ENCODE measurements at regions not wholly inside any gene's neighbourhood (a gene's known extent, or its start where the extent isn't known, plus 50 kb on each side); places are given as distances from the start of the nearest gene placed in this dataset.
"Not testable (repeated sequence)": the region's sequence is repeated elsewhere in the genome, so short reads cannot be mapped to it uniquely, and the experiment has no call there.

DNA sequence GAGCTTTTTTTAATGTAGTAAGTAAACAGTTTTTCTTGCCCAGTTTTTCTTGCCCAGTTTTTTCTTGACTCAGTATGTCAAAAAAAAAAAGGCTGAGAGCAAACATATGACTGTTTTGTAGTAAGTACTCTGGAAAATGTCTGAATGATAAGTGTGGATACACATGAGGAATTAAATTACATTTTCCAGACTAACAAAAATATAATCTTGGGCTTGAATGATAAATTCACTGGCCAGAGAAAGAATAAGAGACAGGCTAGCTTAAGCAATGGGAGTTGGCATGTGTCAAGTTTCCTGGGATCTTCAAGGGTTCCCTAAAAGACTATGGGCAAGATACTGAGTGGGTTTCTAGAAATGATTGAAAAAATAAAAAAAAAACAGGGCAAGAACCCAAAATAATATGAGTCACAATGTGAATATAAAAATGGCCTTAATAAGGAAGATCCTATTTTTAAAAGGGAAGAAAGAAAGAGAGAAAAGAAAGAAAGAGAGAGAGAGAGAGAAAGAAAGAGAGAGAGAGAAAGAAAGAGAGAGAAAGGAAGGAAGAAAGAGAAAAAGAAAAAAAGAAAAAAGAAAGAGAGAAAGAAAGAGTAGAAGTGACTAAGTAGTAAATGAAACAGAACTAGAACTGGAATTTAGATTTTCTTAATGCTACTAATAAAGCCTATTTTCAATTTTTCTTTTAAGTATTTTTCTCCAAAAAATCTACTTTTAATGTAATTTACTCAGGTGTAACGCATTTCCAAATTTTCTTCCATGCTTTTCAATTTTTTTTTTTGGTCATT lies 60.2 kb downstream of the TFPI2 start:
- ATAC-seq = no peak
- intact Hi-C loops (cut with DNase I) = no loop called here
- no peak for DNase-seq (ENCODE audit: low spot score)

DNA sequence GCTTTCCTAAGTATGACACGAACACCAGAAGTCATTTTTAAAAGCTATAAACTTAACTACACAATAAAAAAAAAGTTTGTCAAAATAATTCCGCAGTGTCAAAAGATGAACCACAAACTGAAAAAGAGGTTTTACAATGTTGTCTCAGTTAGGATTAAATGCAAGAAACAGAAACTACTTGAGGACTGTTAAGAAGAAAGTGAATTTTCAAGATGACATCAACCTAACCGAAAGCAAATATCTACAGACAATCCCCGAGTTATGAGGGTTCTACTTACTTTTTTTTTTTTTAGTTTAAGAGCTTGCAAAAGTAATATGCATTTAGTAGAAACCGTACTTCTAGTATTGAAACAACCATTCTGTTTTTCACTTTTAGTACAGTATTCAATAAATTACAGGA lies 62.3 kb downstream of the TFPI2 start:
- DNase-seq (ENCODE audit: low spot score) (no peak), ATAC-seq (no peak)
- intact Hi-C loops (cut with DNase I) = no loop called here

DNA sequence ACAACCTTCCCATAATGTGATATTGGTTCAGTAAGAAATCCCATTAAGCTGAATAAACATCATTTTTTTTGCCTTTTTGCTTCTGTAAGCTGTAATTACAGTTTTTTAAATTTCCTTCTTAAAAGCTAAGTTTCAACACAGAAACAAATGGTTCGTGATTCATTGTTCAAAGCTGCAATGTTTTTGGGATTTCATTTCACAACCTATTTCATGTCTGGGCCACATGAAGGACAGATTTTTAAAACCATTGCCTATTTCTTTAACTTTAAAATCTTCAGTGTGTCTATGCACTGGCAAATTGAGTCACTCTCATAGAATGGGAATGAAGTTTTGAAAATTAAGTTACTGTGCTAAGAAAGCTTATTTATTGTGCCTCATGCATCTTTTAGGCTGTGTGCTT lies 66.9 kb downstream of the TFPI2 start:
- no peak for DNase-seq (ENCODE audit: low spot score)
- no peak for ATAC-seq
- intact Hi-C loops (cut with DNase I) = no loop called here

- intact Hi-C loops (cut with DNase I) = no loop called here
- DNase-seq (ENCODE audit: low spot score) (no peak), ATAC-seq (no peak)
These were observed 69.1 kb downstream of the TFPI2 start for GRCh38 chr7:93821463-93821862.

DNA sequence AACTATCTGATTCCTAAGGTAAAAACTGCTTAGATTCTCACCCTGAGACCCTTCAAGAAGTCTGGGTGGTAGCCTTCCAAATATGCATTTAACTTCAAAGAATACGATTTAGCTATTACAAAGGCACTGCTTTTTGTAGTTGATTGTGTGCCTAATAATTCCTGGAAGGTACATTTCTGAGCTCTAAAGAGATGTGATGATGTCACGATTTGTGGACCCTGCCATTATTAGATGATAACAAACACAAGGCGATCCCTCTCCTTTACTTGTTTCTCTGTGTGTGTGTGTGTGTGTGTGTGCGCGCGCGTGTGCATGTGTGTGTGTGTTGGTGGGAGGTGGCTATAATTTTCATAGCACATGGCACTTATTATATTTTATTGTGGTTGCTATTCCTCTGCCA lies 70.9 kb downstream of the TFPI2 start:
- DNase-seq (ENCODE audit: low spot score) (no peak), ATAC-seq (no peak)
- intact Hi-C loops (cut with DNase I) = no loop called here

GRCh38 chr7:93817526-93817925 lies 73.0 kb downstream of the TFPI2 start:
- ATAC-seq (no peak), DNase-seq (ENCODE audit: low spot score) (no peak)
- intact Hi-C loops (cut with DNase I) = no loop called here

GRCh38 chr7:93817004-93817403 lies 73.5 kb downstream of the TFPI2 start:
- no peak for ATAC-seq
- intact Hi-C loops (cut with DNase I) = no loop called here
- DNase-seq (ENCODE audit: low spot score) = no peak

GRCh38 chr7:93813514-93813913 lies 77.0 kb downstream of the TFPI2 start:
- ATAC-seq (no peak), DNase-seq (ENCODE audit: low spot score) (no peak)
- intact Hi-C loops (cut with DNase I) = no loop called here

- intact Hi-C loops (cut with DNase I) = no loop called here
- no peak for ATAC-seq
- no peak for DNase-seq (ENCODE audit: low spot score)
These were observed 78.5 kb downstream of the TFPI2 start for GRCh38 chr7:93812061-93812460.

GRCh38 chr7:93811198-93811597 lies 79.4 kb downstream of the TFPI2 start:
- no peak for ATAC-seq
- no peak for DNase-seq (ENCODE audit: low spot score)
- intact Hi-C loops (cut with DNase I) = no loop called here

GRCh38 chr7:93810561-93810960 lies 80.0 kb downstream of the TFPI2 start:
- DNase-seq (ENCODE audit: low spot score) = no peak
- intact Hi-C loops (cut with DNase I) = no loop called here
- ATAC-seq = no peak

- ATAC-seq = no peak
- intact Hi-C loops (cut with DNase I) = no loop called here
- no peak for DNase-seq (ENCODE audit: low spot score)
These were observed 85.8 kb downstream of the TFPI2 start for GRCh38 chr7:93804726-93805125.

DNA sequence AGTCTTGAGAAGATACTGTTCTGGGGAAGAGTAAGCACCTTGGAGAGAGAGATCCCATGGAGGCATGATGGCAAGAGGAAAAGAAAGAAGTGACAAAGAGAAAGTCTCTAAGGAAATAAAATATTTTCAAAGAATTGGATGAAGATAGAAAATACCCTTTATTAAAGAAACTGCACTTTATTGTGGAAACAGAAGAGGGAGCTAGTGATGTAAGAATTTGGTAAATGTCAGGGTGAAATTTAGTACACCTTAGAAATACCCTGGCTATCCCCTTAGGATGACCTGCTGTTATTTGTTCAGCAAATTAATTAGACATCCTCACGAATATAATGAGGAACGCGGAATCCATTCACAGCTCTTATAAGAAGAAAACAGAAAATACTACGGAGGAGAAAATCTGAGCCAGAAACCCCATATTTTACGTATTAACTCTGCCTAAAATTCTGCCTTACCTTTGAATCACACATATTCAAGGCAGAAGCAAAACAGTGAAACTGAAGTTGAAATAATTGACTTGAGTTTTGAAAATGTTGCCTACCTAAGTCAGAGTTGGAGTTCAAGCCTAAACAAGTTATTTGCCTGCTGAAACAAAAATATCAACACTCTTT lies 90.7 kb downstream of the TFPI2 start:
- DNase-seq (ENCODE audit: low spot score) = no peak
- intact Hi-C loops (cut with DNase I) = no loop called here
- no peak for ATAC-seq

GRCh38 chr7:93793084-93793697 lies 97.4 kb downstream of the TFPI2 start:
- ATAC-seq; intact Hi-C loops (cut with DNase I); DNase-seq (ENCODE audit: low spot score): not testable (repeated sequence)

DNA sequence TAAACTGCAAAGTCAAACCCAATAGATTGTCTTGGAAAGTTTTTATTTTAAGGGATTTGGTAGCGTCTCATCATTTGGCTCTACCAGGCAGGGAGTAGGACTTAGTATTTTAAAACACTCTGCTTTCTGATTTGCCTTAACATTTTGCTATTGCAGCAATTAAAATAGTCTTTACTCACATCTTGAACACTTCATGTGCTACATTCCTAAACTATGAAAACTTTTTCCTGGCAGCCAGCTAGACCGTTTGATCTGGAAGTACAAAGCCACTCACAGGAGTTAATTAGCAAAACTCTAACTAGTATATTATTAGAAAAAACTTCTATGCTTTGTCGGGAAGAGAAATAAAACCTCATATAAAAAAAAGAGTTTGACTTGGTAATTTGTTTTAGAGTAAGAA lies 111.4 kb downstream of the TFPI2 start:
- ATAC-seq (no peak), DNase-seq (ENCODE audit: low spot score) (no peak)
- intact Hi-C loops (cut with DNase I) = no loop called here

DNA sequence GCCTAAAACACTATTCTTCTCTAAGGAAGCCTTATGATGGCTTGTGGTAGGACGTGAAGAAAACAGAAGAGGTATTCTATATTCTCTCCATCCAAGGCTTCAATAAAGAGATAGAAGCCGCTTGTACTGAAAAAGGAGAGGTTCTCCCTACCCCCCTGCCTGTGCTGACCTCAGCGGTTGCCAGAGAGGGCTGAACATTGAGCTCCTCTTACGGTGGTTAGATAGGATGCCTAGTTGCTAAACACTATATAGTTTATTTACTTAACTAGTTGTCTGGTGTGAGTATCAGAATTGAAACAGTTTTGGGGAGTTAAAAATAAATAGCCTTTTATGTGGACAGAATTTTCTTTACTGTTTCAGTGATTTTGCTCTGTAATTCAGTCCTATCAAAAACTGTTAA lies 112.2 kb downstream of the TFPI2 start:
- intact Hi-C loops (cut with DNase I) = no loop called here
- DNase-seq (ENCODE audit: low spot score) (no peak), ATAC-seq (no peak)

DNA sequence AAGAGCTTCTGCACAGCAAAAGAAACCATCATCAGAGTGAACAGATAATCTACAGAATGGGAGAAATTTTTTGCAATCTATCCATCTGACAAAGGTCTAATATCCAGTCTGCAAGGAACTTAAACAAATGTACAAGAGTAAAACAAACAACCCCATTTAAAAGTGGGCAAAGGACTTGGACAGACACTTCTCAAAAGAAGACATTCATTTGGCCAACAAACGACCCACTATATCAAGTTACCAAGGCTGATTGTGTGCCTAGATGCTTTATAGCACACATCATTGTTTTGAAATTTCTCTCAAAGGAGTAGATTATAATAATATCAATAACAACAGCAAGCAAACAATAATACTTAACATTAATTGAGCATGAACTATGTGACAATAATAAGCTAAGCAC lies 117.1 kb downstream of the TFPI2 start:
- DNase-seq (ENCODE audit: low spot score) = no peak
- intact Hi-C loops (cut with DNase I) = no loop called here
- no peak for ATAC-seq

DNA sequence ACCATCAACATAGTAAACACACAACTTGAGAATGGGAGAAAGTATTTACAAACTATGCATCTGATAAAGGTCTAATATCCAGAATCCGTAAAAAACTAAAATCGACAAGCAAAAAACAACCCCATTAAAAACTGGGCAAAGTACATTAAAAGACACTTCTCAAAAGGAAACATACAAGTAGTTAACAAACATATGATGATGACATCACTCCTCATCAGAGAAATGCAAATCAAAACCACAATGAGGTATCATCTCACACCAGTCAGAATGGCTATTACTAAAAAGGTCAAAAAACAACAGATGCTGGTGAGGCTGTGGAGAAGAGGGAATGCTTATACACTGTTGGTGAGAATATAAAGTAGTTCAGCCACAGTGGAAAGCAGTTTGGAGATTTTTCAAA lies 125.1 kb downstream of the TFPI2 start:
- intact Hi-C loops (cut with DNase I) = no loop called here
- ATAC-seq = no peak
- DNase-seq (ENCODE audit: low spot score) = no peak

DNA sequence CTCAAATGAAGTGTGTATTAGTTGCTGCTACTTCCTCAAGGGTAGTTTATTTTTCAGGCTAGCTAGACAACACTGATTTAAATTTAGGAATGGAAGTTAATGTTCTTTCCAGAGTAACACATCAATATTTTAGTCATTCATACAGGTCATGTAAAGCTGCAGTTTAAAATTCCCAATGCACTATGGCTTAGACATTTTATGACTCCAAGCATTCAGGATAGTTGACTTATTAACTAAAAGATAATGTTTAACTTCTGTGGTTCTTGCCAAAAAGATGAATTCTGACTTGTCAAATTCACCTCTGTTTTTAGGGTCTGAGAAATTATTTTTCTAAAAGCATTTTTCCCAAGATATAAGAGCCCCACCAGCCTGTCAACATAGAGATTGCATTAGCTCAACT lies 131.9 kb downstream of the TFPI2 start:
- DNase-seq (ENCODE audit: low spot score) (no peak), ATAC-seq (no peak)
- intact Hi-C loops (cut with DNase I) = no loop called here

DNA sequence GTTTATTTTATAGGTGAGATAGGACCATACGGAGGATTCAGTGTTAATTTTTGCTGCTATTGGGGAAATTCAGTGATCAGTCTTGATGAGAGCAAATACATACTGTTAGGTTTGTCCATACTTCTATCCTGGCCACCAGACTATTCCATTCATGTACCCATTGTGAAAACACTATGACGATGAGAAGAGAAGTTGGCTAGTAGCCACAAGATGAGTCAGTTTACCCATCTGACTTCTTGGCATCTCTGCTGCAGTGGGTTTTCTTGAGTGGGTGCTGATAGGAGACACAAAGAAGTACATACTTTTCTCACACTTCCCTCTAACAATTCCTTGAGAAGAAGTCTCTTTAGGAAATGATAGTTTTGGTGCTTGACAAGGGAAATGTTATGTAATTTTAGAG lies 133.1 kb downstream of the TFPI2 start:
- DNase-seq (ENCODE audit: low spot score) = no peak
- intact Hi-C loops (cut with DNase I) = no loop called here
- no peak for ATAC-seq

- DNase-seq (ENCODE audit: low spot score) (no peak), ATAC-seq (no peak)
- intact Hi-C loops (cut with DNase I) = no loop called here
These were observed 133.7 kb downstream of the TFPI2 start for GRCh38 chr7:93756890-93757289.
